HG03196 (cell line): ENCODE measurements at regions not wholly inside any gene's neighbourhood (a gene's known extent, or its start where the extent isn't known, plus 50 kb on each side); places are given as distances from the start of the nearest gene placed in this dataset.

ENCODE experiments used
- ATAC-seq: cut with Tn5 transposase; IDR thresholded peaks from one replicate; pipeline ENCODE4 v1.9.1; 2021; ENCODE audit not compliant: unreplicated experiment

DNA sequence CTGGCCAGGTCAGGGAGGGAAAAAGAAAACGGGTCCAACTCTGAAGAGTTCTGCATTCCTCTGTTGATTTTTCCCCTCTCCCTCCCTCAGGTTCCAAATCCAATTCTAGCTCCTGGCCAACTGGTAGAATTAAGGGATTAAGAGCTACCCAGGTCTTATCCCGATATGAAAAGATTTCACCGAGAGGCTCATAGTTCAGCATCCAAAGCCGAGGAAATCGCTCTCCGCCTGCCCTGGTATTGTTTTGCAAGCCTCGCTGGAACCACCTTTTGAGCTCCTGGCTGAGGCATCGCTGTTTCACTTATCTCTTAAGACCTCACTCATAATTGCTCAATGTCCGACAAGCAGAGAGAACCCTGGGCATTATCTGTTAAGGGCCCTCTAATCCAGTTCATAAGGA is 180.4 kb downstream of the URI1 start:
- no peak for ATAC-seq

DNA sequence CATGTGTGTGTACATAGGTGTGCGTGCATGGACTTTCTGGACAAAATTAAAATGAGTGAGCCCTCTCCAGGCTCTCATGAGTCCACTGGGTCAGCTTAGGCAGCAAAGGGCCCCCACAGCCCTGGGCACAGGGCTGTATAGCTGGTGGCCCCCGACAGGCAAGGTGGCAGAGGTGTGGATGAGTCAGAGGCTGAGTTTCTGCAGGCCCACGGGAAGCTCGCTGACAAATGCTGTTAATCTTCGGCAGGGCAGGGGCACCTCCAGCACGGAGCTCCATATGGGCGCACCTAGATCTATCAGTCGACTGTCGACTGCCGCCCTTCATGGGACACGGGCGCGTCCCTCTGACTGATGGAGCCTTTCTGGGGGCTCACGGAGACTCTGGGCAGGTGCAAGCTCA is 181.1 kb downstream of the URI1 start:
- no peak for ATAC-seq

DNA sequence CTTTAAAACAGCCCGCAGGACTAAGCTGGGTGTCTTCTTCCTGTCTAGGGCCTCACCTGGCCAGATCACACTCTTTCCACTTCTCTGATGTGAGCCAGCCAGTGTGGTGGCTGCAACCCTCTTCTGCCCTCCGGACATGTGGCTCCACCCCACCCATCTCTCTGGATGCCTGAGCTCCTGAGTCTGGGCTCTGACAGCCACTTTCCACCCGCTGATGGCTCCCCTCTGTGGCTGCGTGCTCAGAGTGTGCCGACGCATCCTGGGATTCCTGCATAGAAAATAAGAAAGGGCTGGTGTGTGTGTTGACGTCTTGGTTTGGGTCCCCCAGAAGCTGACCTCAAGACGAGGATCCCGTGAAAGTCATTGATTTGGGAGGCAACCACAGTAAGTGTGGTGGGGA is 181.6 kb downstream of the URI1 start:
- ATAC-seq = no peak

DNA sequence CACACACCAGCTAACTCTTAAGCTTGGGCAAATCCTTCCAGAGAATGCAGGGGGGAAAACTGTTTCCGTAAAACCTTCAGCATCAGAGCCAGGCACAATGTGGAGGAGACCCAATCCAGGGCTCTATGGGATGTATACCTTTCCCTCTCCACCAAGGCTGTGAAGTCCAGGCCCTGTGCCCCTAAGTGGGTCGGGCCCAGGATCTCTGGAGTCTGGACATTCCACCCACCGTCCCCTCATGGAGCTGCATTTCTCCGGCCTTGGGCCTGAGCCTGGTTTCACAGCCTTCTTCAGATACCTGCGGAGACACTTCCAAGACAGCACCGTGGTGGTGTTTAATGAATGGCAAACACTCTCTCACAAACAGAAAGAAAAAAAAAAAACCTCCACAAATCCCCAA is 186.2 kb downstream of the URI1 start:
- no peak for ATAC-seq

DNA sequence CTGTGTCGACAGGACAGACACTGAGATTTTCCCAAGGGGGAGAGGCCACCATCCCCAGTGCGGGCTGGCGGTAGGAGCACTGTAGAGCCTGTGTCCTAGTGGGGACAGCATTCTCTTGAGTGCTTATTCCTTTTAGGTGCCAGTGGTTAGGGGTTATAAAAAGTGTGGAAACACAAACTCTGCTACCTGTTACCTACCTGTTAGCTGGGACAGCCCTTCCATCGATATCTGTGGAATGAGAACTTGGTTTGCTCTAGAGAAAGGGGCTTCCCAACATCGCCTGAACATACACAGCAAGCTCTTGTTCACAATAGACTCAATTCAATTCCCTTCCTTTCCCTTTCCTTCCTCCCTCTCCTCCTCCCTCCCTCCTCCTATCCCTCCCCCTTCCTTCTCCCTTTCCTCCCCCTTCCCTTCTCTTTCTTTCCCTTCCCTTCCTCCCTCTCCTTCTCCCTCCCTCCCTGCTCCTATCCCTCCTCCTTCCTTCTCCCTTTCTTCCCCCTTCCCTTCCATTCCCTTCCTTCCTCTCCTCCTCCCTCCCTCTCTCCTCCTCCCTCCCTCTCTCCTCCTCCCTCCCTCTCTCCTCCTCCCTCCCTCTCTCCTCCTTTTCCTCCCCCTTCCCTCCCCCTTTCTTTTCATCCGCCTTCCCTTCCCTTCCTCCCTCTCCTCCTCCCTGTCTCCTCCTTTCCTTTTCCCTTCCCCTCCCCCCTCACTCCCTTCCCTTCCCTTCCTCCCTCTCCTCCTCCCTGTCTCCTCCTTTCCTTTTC is 188.5 kb downstream of the URI1 start:
- ATAC-seq = no peak

DNA sequence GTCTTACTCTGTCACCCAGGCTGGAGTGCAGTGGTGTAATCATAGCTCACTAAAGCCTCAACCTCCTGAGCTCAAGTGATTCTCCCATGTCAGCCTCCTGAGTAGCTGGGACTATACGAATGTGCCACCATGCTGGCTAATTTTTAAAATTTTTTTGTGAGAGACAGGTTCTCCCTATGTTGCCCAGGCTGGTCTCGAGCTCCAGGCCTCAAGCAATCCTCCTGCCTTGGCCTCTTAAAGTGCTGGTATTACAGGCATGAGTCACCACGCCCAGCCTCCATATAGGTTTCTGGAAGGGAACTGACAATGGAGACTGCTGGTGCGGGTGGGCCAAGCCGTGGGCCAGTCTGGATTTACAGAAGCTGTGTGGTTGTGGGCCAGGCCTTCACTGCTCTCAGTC is 189.2 kb downstream of the URI1 start:
- ATAC-seq = no peak

DNA sequence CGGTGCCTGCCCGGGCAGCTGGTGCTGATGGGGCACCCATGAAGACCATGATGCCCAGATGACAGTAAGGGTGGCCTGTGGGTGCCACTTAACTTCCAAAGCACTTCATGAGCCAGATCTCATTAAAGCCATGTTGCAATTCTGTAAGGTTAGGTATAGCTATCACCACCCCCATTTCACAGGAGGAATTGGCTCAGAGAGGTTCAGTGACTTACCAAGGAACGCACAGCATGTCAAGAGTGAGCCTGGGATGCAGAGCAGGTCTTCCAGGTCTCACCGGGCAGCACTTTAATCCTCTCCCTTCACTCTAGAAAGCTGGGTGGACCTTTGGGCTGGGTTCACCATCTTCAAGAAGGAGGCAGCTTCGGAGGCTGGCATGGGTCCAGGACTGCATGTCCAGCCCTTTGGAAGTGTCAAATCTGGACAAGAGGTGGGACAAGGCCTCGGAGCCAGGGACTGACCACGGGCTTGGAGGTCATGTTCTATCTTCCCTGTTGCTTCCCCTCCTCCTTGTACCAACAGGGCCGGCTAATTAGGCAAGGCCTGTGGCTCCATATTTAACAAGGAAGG is 189.8 kb downstream of the URI1 start:
- ATAC-seq = no peak

DNA sequence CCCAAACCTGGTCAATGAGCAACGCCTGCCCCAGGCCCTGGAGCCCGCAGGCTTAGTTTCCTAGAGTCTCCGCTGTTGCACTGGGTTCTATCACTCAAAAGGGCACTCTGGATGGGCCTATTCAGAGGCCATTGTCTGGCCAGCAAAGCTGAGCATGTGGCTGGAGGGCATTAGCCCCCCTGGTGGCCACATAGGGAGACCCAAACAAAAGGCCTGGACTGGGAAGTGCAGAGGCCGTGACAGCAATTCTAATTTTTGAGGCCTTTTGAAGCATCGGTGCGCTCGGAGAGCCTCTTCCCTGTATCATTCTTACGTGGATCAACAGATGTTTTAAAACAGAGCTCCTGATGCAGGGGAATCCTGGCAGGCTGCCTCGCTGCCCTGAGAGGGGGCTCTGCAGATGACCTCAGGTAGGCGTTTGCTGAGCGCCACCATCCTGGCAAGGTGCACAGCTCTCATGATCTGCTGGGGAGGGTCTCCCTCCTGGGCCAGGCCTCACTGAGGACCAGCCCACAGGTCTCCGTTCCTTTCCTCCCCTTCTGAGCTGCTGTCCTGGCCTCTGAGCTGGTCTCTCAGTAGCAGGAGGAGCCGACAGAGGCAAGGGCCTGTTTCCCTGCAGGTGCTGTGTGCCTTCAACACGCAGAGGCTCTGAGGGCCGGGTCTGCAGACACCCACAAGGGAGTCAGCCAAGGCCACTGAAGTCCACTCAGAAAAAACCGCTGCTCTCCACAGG is 190.5 kb downstream of the URI1 start:
- no peak for ATAC-seq

DNA sequence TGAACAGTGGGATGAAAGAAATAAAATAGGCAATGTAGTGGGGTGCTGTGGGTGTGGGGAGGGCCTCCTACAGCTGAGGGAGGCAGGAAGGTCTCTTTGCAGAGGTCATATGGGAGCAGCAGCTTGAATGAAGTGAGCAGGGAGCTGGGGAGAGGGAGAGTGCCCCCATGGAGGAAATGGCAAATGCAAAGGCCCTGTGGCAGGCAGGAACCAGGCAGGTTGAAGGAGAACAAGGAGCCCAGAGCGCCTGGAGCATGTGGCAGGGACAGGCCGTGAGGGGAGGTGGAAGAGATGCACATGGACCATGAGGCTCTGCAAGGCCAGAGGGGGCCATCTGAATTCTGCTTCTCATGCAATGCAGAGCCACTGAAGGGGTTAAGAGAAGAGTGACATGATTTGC is 191.8 kb downstream of the URI1 start:
- ATAC-seq = no peak

DNA sequence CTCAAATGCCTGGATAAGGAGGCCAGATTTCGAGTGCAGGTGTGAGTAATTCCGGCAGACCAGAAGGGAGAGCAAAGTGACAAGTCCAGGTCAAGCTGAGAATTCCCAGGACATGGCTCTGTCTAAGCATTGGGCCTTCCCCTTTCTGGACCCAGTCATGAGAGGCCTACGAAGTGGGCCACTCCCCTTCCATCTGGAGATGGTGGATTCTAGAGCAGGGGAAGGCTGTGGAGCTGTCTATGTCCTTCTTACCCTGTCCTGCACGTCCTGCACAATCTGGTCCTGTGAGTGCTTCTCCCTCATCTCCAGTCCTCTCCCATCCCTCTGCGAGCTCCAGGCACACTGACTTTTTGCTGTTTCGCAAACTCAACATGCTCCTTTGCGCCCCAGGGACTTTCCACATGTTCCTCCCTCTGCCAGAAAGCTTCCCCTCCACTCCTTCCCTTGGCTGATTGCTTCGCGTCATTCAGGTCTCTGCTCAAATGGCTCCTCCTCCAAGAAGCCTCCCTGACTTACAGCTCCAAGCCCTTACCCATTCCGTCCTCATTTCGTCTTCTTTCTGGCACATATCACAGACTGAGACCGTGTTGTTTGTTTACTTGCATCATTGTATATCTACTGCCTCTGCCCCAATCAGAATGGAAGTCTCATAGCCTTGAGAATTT is 193.2 kb downstream of the URI1 start:
- ATAC-seq = no peak

DNA sequence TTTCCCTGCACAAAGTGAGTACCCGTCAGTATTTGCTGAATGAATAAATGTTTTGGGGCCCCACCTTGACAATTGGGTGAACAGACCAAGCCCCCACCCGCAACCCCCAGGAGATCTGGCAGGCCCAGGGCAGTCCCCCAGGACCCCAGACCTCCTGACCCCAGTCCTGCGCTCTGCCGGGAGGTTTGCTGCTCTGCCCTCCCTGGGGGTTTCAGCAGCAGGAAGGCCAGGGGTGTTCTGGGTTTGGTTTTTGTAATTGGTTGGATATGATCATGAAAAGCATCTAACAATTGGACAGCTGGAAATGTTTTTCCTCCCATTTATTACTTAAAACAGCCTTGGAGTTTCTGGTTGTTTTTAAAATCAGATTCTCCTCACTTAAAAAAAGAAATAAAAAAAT is 193.8 kb downstream of the URI1 start:
- no peak for ATAC-seq

DNA sequence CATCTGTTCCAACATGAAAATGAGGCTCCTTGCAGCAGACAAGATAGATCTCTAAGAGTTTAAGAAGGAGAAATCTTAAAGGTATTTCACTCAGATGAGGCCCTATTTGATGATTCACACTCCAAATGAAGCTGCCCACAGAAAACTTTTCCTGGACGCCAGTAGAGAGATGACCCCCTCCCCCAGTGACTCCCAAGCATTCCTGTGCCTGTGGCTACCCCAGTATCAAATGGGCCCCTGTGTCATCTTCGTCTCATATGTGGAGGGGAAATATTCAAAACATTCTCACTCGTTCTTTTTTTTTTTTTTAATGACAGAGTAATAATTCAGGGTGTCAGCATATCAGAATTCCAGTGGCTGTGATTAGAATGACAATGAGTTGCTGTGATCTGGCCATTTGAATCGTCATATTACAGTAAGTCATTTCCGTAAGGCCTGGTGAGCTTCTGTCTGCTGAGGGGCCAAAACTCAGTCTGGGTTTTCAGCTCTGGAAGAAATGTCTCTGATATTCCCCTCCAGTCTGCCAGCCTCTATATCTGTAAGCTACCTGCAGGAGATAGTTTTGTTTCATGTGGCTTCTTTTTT is 194.7 kb downstream of the URI1 start:
- ATAC-seq = no peak

DNA sequence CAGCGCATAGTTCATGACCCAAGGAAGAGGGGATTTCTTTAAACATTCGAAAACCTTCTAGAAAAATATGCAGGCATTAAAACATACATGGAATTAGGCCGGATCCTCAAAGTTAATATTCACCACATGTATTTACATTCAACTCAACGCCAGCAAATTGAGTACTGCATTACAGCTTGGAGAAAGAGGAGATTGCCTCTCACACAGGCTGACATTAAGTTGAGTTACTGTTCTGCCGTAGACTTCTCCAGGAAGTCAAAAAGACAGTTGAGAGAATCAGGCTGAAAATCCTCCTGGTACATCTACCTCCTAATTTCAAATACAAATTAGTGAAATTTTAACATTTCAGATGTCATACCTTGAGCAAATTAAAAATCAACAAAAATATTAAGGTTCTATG is 195.7 kb downstream of the URI1 start:
- ATAC-seq = no peak

DNA sequence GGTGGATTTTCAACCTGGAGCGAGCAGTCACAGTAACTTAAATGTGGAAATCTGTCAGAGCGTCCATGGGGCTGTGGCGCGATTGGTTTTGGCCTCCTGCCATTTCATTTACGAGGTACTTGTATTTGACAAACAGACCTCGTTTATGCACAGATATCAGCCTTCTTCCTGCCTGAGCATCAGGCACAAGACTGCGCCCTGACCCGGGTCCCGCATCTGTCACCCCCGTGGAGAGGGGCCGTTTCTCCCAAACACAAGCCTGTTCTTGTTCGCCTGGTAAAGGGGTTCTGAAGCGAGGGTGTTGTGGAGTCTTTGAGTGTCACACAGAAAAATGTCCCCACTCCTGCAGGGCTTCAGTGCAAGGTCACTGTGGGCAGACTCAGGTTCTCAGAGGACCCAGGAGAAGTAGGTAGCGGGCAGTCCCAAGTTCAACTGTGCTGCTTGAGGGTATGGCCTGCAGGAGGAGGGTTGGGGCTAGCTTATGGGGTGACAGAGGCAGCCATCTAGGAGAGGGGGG is 202.3 kb downstream of the URI1 start:
- no peak for ATAC-seq

DNA sequence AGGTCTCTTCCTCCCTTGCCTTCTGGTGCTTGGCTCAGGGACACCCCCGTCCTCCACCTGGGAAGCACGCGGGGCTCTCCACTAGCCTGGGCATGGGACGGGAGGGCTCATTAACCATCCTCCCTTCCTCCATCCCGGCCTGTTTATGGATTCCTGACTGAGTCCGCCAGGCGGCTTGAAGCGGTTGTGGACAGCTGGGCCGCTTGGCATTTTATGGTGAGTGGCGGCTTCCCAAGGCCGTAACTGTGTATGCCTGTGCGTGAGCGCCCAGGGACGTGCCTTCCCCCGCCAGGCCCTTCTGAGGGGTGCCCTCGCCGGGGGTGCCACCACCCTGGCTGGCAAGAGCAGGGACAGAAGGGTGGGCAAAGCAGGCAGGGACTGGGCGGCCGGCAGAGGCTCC is 202.8 kb downstream of the URI1 start:
- no peak for ATAC-seq

DNA sequence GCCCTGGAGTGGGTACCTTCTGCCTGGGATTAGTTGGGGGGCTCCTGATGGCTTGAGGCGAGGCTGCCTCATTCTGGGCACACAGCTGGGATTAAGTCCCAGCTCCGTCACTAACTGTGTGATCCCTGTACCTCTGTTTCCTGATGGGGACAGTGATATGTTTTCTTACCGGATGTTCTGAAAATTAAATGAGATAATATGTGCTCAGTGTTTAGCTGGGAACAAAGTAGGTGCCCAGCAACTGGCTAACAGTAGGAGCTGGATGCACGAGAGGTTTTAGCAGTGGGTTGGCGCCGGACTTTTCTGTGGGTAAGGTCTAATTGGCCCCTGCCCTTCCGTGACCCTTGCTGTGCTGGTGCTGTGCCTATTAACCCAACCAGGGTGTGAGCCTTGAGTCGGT is 203.4 kb downstream of the URI1 start:
- no peak for ATAC-seq

DNA sequence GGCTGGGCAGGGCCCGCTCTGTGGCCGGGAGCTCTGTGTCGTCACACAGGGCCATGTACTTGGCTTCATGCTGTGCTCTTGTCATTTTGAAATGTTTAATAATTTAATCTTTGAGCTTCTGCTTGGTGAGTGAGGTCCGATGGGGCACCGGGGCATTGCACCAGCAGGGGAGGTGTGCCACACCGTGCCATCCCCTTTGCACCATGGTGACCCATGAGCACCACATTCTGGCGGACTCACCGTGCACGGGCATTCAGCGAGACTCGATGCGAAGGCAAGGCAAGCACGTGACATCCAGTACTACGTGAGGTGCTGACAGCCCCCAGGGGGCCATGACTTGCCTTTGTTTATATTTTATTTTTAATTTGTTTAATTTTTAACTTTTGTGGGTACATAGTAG is 204.3 kb downstream of the URI1 start:
- no peak for ATAC-seq

DNA sequence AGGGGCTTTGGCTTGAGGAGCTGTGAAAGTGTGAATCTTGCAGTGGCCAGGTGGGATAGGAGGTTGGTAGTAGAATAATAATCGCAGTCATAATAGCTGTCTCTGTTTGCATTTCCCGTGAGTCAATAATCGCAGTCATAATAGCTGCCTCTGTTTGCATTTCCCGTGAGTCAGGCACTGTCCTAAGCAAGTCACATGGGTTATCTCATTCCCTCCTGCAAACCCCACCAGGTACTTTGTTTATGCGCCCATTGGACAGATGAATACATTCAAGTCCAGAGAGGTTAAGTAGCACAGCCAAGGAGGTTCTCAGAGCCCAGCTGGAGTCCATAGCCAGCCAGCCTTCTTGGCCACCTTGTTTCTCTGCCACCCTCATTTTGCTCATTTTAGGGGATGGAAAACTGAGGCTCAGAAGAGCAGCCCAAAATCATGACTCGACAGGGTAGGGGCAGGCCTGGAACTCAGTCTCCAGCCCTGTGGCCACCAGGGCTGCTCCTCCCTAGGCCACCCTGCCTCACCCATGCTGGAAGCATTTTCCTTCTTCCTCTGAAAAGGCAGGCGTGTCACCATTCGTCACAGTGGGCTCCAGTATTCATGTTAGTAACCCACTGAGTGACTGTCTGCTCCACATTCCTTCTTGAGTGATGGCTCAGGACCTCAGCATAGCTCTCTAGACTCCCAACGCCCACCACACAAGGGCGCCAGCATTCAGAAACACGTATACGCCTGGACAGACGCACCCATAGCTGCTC is 206.2 kb downstream of the URI1 start:
- no peak for ATAC-seq

DNA sequence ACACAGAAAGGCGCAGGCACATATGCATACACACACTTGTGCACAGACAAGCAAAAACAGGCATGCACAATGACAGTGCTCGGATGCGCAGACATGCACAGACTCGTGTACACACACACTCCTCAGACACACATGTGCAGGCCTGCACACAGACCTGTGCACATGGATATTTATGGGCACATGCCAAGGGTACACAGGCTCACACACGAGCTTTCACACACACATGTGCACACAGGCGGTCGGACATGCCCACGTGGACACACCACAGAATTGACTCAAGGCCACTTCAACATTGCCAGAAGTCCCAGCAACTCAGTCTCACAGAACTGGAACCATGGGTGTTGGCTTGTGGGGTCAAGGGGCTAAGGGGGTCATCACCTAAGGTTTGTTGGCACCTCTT is 206.8 kb downstream of the URI1 start:
- no peak for ATAC-seq

DNA sequence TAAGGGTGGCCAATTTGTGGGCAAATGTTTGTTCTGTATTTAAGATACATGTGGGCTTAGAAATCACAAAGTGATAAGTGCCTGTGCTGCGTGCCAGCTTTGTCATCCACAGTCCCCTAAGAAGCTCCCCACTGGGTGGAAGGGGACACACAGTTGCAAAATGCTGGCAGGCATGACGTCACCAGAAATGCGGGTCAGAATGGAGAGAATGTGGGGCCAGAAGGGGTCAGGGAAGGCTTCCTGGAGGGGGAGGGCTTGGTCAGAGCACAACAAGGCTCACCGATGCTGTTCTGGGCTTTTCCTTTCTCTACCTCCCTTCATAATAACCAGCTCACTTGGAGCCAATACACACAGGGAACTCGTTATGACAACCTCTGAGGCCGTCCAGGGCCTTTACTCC is 207.3 kb downstream of the URI1 start:
- no peak for ATAC-seq

DNA sequence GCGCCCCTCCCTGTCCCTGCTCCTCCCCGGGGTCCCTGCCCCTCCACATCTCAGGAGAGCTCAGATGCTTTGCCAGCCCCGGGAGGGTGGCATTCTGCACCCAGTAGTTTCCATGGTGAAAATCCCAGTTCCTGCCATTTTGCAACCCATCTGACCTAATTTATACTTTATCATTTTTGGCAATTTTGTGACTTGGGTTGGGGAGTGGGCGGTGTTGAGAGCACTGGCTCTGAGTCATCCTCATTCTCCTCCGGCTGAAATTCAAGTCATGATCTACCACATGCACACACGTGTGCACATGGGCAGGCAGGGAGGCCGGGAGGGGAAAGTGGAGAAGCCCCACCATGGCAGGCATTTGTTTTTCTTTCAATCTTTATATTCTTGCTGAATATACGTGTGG is 208.6 kb downstream of the URI1 start:
- ATAC-seq = no peak
